IgD-negative memory B cell (primary cell): ENCODE measurements at regions not wholly inside any gene's neighbourhood (a gene's known extent, or its start where the extent isn't known, plus 50 kb on each side); places are given as distances from the start of the nearest gene placed in this dataset.
A peak's percentile ranks its signal among the peaks of the same experiment; 100 is the strongest.
"Not testable (repeated sequence)": the region's sequence is repeated elsewhere in the genome, so short reads cannot be mapped to it uniquely, and the experiment has no call there.

Experiments
- H3K27ac Mint-ChIP-seq, 3 donors: one replicate each; pipeline ENCODE4 v1.8.0; 2020 to 2022; ENCODE audit warnings: mild to moderate bottlenecking in 3 of 3, mixed read lengths in 3 of 3, moderate library complexity in 1 of 3
- H3K27me3 Mint-ChIP-seq: one replicate; pipeline ENCODE4 v1.8.0; 2021; ENCODE audit warnings: mixed read lengths
- H3K36me3 Mint-ChIP-seq: one replicate; pipeline ENCODE4 v1.8.0; 2020; ENCODE audit warnings: mild to moderate bottlenecking, mixed read lengths
- H3K4me1 Mint-ChIP-seq, 3 donors: one replicate each; pipeline ENCODE4 v1.8.0; 2020 to 2022; ENCODE audit warnings: mixed read lengths in 3 of 3, mild to moderate bottlenecking in 1 of 3
- H3K4me3 Mint-ChIP-seq, 4 donors: one replicate each; pipeline ENCODE4 v1.8.0; 2020 to 2022; ENCODE audit warnings: mild to moderate bottlenecking in 4 of 4, mixed read lengths in 4 of 4, moderate library complexity in 3 of 4
- H3K9me3 Mint-ChIP-seq, 3 donors: one replicate each; pipeline ENCODE4 v1.8.0; 2020 to 2021; ENCODE audit warnings: mixed read lengths in 3 of 3, mild to moderate bottlenecking in 1 of 3

DNA sequence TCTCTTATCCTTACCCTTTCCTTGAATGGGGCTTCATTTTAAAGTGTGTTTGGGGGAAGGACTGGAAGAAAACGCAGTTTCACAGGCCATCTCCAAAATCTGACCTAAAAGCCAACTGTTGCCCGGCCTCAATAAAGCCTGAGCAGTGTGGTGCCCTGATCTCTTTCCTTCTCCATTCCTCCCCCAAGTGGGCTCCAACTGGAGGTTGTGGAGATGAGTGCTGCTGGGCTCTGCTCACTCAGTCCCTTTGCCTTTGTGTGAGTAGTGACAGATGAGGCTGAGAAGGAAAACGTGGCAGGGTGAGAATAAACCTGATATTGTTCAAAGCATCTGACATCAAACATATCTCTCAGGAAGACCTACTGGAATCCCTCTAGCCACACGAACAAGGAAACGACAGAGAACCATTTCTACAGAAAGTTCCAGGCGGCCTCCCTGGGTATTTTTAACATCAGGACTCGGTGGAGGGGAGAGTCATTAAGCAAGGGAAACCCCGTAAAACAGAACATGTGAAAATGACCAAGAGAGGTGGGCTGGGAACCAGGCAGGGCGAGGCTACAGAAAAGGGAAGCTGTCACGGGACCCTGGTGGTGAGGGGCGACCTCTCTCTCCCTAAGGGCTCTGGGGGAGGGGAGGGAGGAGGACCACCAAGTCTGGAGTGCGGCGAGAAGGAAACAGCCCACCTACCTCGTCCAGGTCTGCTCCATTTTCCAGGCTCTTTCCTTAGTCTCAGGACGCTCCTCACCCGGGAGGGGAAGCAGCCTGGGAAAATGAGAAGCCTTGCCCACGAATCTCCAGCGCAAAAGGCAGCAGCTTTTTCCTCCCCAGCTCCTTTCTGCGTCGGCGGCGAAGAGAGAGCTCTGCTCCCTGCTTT, 59.1 kb upstream of the NBPF26 start:
- H3K36me3 Mint-ChIP-seq, H3K4me1 Mint-ChIP-seq, H3K27me3 Mint-ChIP-seq, H3K27ac Mint-ChIP-seq, H3K9me3 Mint-ChIP-seq: not testable (repeated sequence)
- peak overlapping the region in 3 of 4 donors; percentile 67 to 89 (median 87) for H3K4me3 Mint-ChIP-seq

DNA sequence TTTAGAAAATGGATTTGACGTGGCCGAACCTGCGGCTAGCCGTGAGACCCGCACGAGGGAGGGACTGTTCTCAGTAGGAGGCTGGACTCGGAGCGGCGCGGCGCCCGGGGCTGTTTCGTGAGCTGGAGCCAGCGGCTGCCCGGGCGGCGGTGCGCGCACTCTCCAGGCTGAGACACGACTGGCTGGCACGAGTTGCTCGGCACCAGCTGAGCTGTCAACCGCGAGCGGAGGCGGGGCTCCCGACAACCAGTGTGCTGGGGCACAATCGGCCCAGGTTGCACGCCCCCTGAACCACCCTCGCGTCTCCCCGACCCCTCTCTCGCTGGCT, 58.5 kb upstream of the NBPF26 start:
- not testable (repeated sequence) for H3K27me3 Mint-ChIP-seq, H3K36me3 Mint-ChIP-seq, H3K27ac Mint-ChIP-seq, H3K9me3 Mint-ChIP-seq, H3K4me1 Mint-ChIP-seq
- H3K4me3 Mint-ChIP-seq, result peak overlapping the region in 3 of 4 donors; percentile 67 to 89 (median 87)

DNA sequence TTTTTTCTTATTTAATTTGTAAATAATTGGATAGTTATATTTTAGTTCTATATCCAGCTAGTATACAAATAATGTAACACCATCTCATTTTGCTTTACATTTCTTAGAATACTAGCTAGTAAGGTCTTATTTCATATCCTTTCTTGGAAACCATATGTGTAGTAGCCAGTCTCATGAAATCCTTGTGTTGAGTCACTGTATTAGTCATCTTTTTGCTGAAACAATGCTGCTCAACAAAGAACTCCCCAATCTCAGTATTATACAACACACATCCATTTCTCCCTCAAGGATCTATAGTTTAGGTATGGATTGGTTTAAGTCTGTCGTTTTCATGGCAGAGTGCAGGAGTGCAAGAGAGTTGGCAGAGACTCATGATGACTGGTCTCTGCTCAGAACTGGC, 55.6 kb upstream of the NBPF26 start:
- H3K4me3 Mint-ChIP-seq, H3K27me3 Mint-ChIP-seq, H3K9me3 Mint-ChIP-seq, H3K27ac Mint-ChIP-seq, H3K4me1 Mint-ChIP-seq, H3K36me3 Mint-ChIP-seq: not testable (repeated sequence)
